DND-41 (cell line): ENCODE measurements at regions not wholly inside any gene's neighbourhood (a gene's known extent, or its start where the extent isn't known, plus 50 kb on each side); places are given as distances from the start of the nearest gene placed in this dataset.

Experiments used
- CTCF ChIP-seq: IDR thresholded peaks from 2 replicates; pipeline ENCODE4 v1.5.1; 2012; ENCODE audit warnings: borderline replicate concordance, low read length, moderate library complexity, mild to moderate bottlenecking; ENCODE audit not compliant: poor library complexity, severe bottlenecking; ENCODE audit errors: extremely low read depth
- EZH2 ChIP-seq: IDR thresholded peaks from 3 replicates; pipeline ENCODE4 v1.6.1; 2012; ENCODE audit warnings: borderline replicate concordance, low read depth, mild to moderate bottlenecking, moderate library complexity, low read length, inconsistent platforms; ENCODE audit not compliant: severe bottlenecking

- TF ChIP-seq EZH2, result no peak
- TF ChIP-seq CTCF, result no peak
These were observed 50.9 kb upstream of the TRABD2B start for GRCh38 chr1:48048064-48048463.
